ENCODE measurements at regions not wholly inside any gene's neighbourhood (a gene's known extent, or its start where the extent isn't known, plus 50 kb on each side); places are given as distances from the start of the nearest gene placed in this dataset.

GRCh38 chr11:30171661-30172060 lies 59.2 kb upstream of the FSHB start (continued):
- TF ChIP-seq CTCF (IDR thresholded peaks at IDR 0.05 in 2 of 3, conservative IDR thresholded peaks at IDR 0.05 in 1 of 3; ENCODE audit: borderline replicate concordance in 1 of 3, insufficient read depth in 1 of 3, low read depth in 2 of 3, low read length in 2 of 3) (no peak), SRF (IDR thresholded peaks at IDR 0.05; ENCODE audit: low read depth) (no peak), MAX (IDR thresholded peaks at IDR 0.05) (no peak), RAD21 (IDR thresholded peaks at IDR 0.05; ENCODE audit: low read depth) (no peak), ZBTB33 (IDR thresholded peaks at IDR 0.05; ENCODE audit: extremely low read depth, insufficient replicate concordance, low read length) (no peak), FOSL1 (IDR thresholded peaks at IDR 0.05; ENCODE audit: low read depth) (no peak)

- intact Hi-C loops (cut with micrococcal nuclease) = no loop called here
- Histone ChIP-seq H3K79me2 (ENCODE audit: insufficient read depth, low read length) (no peaks in the 10 kb centered on the region), H3K9me2 (ENCODE audit: insufficient read depth) (no peaks in the 10 kb centered on the region), H3K9me3 (ENCODE audit: control insufficient read depth in 1 of 2, insufficient read depth in 1 of 2, low read depth in 1 of 2, low read length in 2 of 2) (no peaks in the 10 kb centered on the region), H3K4me2 (ENCODE audit: low read length) (no peak overlapping the region), H3K4me1 (ENCODE audit: control insufficient read depth in 1 of 2, insufficient read depth in 2 of 2, low read length in 2 of 2) (no peaks in the 10 kb centered on the region), H3K27ac (ENCODE audit: low read depth, low read length) (no peak overlapping the region), H3K27me3 (ENCODE audit: insufficient read depth, low read length) (no peaks in the 10 kb centered on the region), H4K20me1 (ENCODE audit: insufficient read depth) (no peaks in the 10 kb centered on the region), H3K9ac (ENCODE audit: low read length) (no peak overlapping the region), H2AFZ (ENCODE audit: low read depth, low read length, poor library complexity, severe bottlenecking) (no peak overlapping the region), H3K4me3 (replicated peaks in 1 of 2; ENCODE audit: low read depth in 1 of 2, low read length in 2 of 2) (no peak overlapping the region), H3K36me3 (ENCODE audit: control insufficient read depth in 1 of 2, insufficient read depth in 2 of 2, low read length in 2 of 2) (no peaks in the 10 kb centered on the region)
- no peak for ATAC-seq
- ChIA-PET RAD21 (ENCODE audit: low non-redundant PET in 1 of 2, low total read pairs in 2 of 2, uncharacterized antibody in 2 of 2, unreplicated experiment in 2 of 2) (no interaction called here), CTCF (no interaction called here), POLR2A (no interaction called here)
- no peak for TF ChIP-seq ZFX (IDR thresholded peaks at IDR 0.05)
- TF ChIP-seq POLR2A (IDR thresholded peaks at IDR 0.05; ENCODE audit: borderline replicate concordance, extremely low read depth, insufficient read depth, insufficient read length) = no peak
- TF ChIP-seq MAX (IDR thresholded peaks at IDR 0.05) = no peak
- TF ChIP-seq CEBPB (IDR thresholded peaks at IDR 0.05; ENCODE audit: low read depth) = no peak
- no peak for DNase-seq (ENCODE audit: low read depth, low spot score)
- no TSS peak for BruUV-seq (replicated peaks)
These were observed 58.7 kb upstream of the FSHB start for GRCh38 chr11:30172158-30172557.

All from HCT116 (cell line).